T-cell (primary cell): ENCODE measurements at regions not wholly inside any gene's neighbourhood (a gene's known extent, or its start where the extent isn't known, plus 50 kb on each side); places are given as distances from the start of the nearest gene placed in this dataset.
"Not testable (repeated sequence)": the region's sequence is repeated elsewhere in the genome, so short reads cannot be mapped to it uniquely, and the experiment has no call there.

ENCODE experiments used
- ATAC-seq, 4 experiments: fragments of 200-7000 bp in 3 of 4; fragments of 150-1000 bp in 1 of 4; cut with Tn5 transposase; replicated peaks in 1 of 4; 1 replicate in 3 of 4; 2 replicates in 1 of 4; pipeline ENCODE4 v1.10.0; 2021; ENCODE audit warnings: moderate library complexity in 3 of 4, mild to moderate bottlenecking in 2 of 4, moderate number of reproducible peaks in 1 of 4
- CTCF ChIA-PET, 2 donors: fragments of 300-600 bp; sonication (Branson Sonifier 250); formaldehyde crosslinking; loops; one replicate each; lab custom pipeline; 2022; ENCODE audit warnings: antibody characterized with exemption in 2 of 2; lab: Charles Lee
- POLR2A ChIA-PET, 2 donors: fragments of 300-600 bp; sonication (Branson Sonifier 250); formaldehyde crosslinking; loops; one replicate each; lab custom pipeline; 2022; ENCODE audit warnings: antibody characterized with exemption in 2 of 2; lab: Charles Lee
- DNase-seq, 35 experiments: peaks; one replicate each; pipeline versions ENCODE4 v3.0.0 to v3.0.0-alpha.2; 2013 to 2023
- H3K27ac ChIP-seq: one replicate; pipeline ENCODE4 v1.5.1; 2013; ENCODE audit warnings: low read length
- H3K27me3 ChIP-seq, 2 experiments: replicated peaks in 1 of 2; 1 replicate in 1 of 2; 2 replicates in 1 of 2; pipeline versions ENCODE4 v1.6.1 to v1.7.0; 2013; ENCODE audit warnings: low read length in 1 of 2, mixed read lengths in 1 of 2; ENCODE audit not compliant: control insufficient read depth in 2 of 2, insufficient read depth in 2 of 2; ENCODE audit errors: extremely low read depth in 1 of 2
- H3K36me3 ChIP-seq, 2 donors: 1 replicate in 1 of 2; 2 replicates in 1 of 2; pipeline versions ENCODE4 v1.6.1 to v1.7.0; 2013; ENCODE audit warnings: low read length in 1 of 2; ENCODE audit not compliant: control insufficient read depth in 2 of 2, insufficient read depth in 1 of 2; ENCODE audit errors: extremely low read depth in 1 of 2
- H3K4me1 ChIP-seq, 2 experiments: 1 replicate in 1 of 2; 2 replicates in 1 of 2; pipeline versions ENCODE4 v1.6.1 to v1.7.0; 2013; ENCODE audit warnings: low read length in 2 of 2, mixed read lengths in 1 of 2; ENCODE audit not compliant: insufficient read depth in 2 of 2, control insufficient read depth in 1 of 2; ENCODE audit errors: extremely low read depth in 1 of 2
- H3K4me3 ChIP-seq, 2 donors: 1 replicate in 1 of 2; 2 replicates in 1 of 2; pipeline versions ENCODE4 v1.5.1 to v1.7.0; 2013; ENCODE audit warnings: mild to moderate bottlenecking in 2 of 2, low read length in 1 of 2, moderate library complexity in 1 of 2; ENCODE audit not compliant: control insufficient read depth in 1 of 2; ENCODE audit errors: extremely low read depth in 1 of 2
- H3K9me3 ChIP-seq: 2 replicates; pipeline ENCODE4 v1.7.0; 2013
- H3K27ac Mint-ChIP-seq, 2 donors: one replicate each; pipeline ENCODE4 v1.8.0; 2020 to 2021; ENCODE audit warnings: mild to moderate bottlenecking in 2 of 2, mixed read lengths in 2 of 2
- H3K27me3 Mint-ChIP-seq, 2 donors: one replicate each; pipeline ENCODE4 v1.8.0; 2021 to 2022; ENCODE audit warnings: mixed read lengths in 2 of 2
- H3K36me3 Mint-ChIP-seq: one replicate; pipeline ENCODE4 v1.8.0; 2021; ENCODE audit warnings: mixed read lengths
- H3K4me1 Mint-ChIP-seq, 3 donors: one replicate each; pipeline ENCODE4 v1.8.0; 2020 to 2022; ENCODE audit warnings: mixed read lengths in 3 of 3, mild to moderate bottlenecking in 1 of 3
- H3K4me3 Mint-ChIP-seq, 3 donors: one replicate each; pipeline ENCODE4 v1.8.0; 2020 to 2022; ENCODE audit warnings: mild to moderate bottlenecking in 3 of 3, mixed read lengths in 3 of 3, moderate library complexity in 3 of 3
- H3K9me3 Mint-ChIP-seq, 3 donors: one replicate each; pipeline ENCODE4 v1.8.0; 2020 to 2022; ENCODE audit warnings: mixed read lengths in 3 of 3
- WGBS: methylation state at CpG from one replicate; pipeline ENCODE4 v1.1.5; 2013; ENCODE audit warnings: missing lambda C conversion rate; ENCODE audit not compliant: insufficient coverage; 5-methylcytosine and 5-hydroxymethylcytosine counted together

GRCh38 chr11:97761175-97761574 is 1259.6 kb upstream of the CNTN5 start:
- WGBS: no CpG with 5 or more reads among the region's 2 CpGs
- H3K27ac Mint-ChIP-seq: no peak overlapping the region
- Histone ChIP-seq H3K9me3 (no peaks in the 10 kb centered on the region), H3K27ac (no peak overlapping the region), H3K4me3 (no peak overlapping the region), H3K4me1 (no peaks in the 10 kb centered on the region), H3K27me3 (no peaks in the 10 kb centered on the region), H3K36me3 (no peaks in the 10 kb centered on the region)
- POLR2A ChIA-PET: no interaction called here
- no peaks in the 10 kb centered on the region for H3K4me1 Mint-ChIP-seq
- CTCF ChIA-PET: no interaction called here
- H3K4me3 Mint-ChIP-seq: no peak overlapping the region
- H3K36me3 Mint-ChIP-seq: no peaks in the 10 kb centered on the region
- no peaks in the 10 kb centered on the region for H3K27me3 Mint-ChIP-seq
- H3K9me3 Mint-ChIP-seq: peaks cover 5 to 7% (median 7%) of the 10 kb centered on the region in 3 donors
- DNase-seq (no peak), ATAC-seq (no peak)

- no peaks in the 10 kb centered on the region for H3K36me3 Mint-ChIP-seq
- ATAC-seq: no peak
- H3K27me3 ChIP-seq: no peaks in the 10 kb centered on the region
- H3K4me3 ChIP-seq: no peak overlapping the region
- H3K4me3 Mint-ChIP-seq: no peak overlapping the region
- no peaks in the 10 kb centered on the region for H3K27me3 Mint-ChIP-seq
- no peak overlapping the region for H3K27ac ChIP-seq
- no peaks in the 10 kb centered on the region for H3K4me1 Mint-ChIP-seq
- ChIA-PET POLR2A (no interaction called here), CTCF (no interaction called here)
- H3K9me3 ChIP-seq: no peaks in the 10 kb centered on the region
- no peaks in the 10 kb centered on the region for H3K36me3 ChIP-seq
- H3K27ac Mint-ChIP-seq: no peak overlapping the region
- H3K9me3 Mint-ChIP-seq: peaks cover 0 to 14% (median 3%) of the 10 kb centered on the region in 3 donors
- no peaks in the 10 kb centered on the region for H3K4me1 ChIP-seq
- WGBS: no CpG with 5 or more reads among the region's 1 CpG
- no peak for DNase-seq
Observed at GRCh38 chr11:97764193-97764592, 1256.6 kb upstream of the CNTN5 start.

GRCh38 chr11:97764605-97765004 is 1256.1 kb upstream of the CNTN5 start:
- Mint-ChIP-seq H3K9me3 (peaks cover 0 to 14% (median 3%) of the 10 kb centered on the region in 3 donors), H3K4me3 (no peak overlapping the region), H3K4me1 (no peaks in the 10 kb centered on the region), H3K27me3 (no peaks in the 10 kb centered on the region), H3K36me3 (no peaks in the 10 kb centered on the region), H3K27ac (no peak overlapping the region)
- Histone ChIP-seq H3K27ac (no peak overlapping the region), H3K27me3 (no peaks in the 10 kb centered on the region), H3K4me3 (no peak overlapping the region), H3K36me3 (no peaks in the 10 kb centered on the region), H3K4me1 (no peaks in the 10 kb centered on the region), H3K9me3 (no peaks in the 10 kb centered on the region)
- POLR2A ChIA-PET: no interaction called here
- WGBS: no CpG with 5 or more reads among the region's 2 CpGs
- ATAC-seq (no peak), DNase-seq (no peak)
- CTCF ChIA-PET: no interaction called here

- POLR2A ChIA-PET: no interaction called here
- Histone ChIP-seq H3K27ac (no peak overlapping the region), H3K36me3 (no peaks in the 10 kb centered on the region), H3K27me3 (no peaks in the 10 kb centered on the region), H3K4me1 (no peaks in the 10 kb centered on the region), H3K4me3 (no peak overlapping the region), H3K9me3 (peaks cover 2% of the 10 kb centered on the region)
- peaks cover 0 to 18% (median 4%) of the 10 kb centered on the region in 3 donors for H3K9me3 Mint-ChIP-seq
- DNase-seq (no peak), ATAC-seq (no peak)
- no peaks in the 10 kb centered on the region for H3K4me1 Mint-ChIP-seq
- no peak overlapping the region for H3K4me3 Mint-ChIP-seq
- WGBS: no CpG with 5 or more reads among the region's 1 CpG
- CTCF ChIA-PET: no interaction called here
- no peak overlapping the region for H3K27ac Mint-ChIP-seq
- H3K27me3 Mint-ChIP-seq: no peaks in the 10 kb centered on the region
- no peaks in the 10 kb centered on the region for H3K36me3 Mint-ChIP-seq
Observed at GRCh38 chr11:97770570-97770969, 1250.2 kb upstream of the CNTN5 start.

GRCh38 chr11:97772705-97773104 is 1248.0 kb upstream of the CNTN5 start:
- no peaks in the 10 kb centered on the region for H3K36me3 ChIP-seq
- peaks cover 2% of the 10 kb centered on the region for H3K9me3 ChIP-seq
- ChIA-PET POLR2A (no interaction called here), CTCF (no interaction called here)
- Mint-ChIP-seq H3K9me3 (peaks cover 5 to 15% (median 8%) of the 10 kb centered on the region in 3 donors), H3K27me3 (no peaks in the 10 kb centered on the region), H3K27ac (no peak overlapping the region), H3K4me1 (no peaks in the 10 kb centered on the region), H3K4me3 (no peak overlapping the region), H3K36me3 (no peaks in the 10 kb centered on the region)
- no peak for DNase-seq
- H3K27ac ChIP-seq: no peak overlapping the region
- no peak overlapping the region for H3K4me3 ChIP-seq
- no peaks in the 10 kb centered on the region for H3K4me1 ChIP-seq
- no CpG with 5 or more reads among the region's 5 CpGs for WGBS
- no peak for ATAC-seq
- no peaks in the 10 kb centered on the region for H3K27me3 ChIP-seq

GRCh38 chr11:97784388-97784787 is 1236.4 kb upstream of the CNTN5 start:
- H3K27me3 Mint-ChIP-seq, H3K27me3 ChIP-seq, ATAC-seq, H3K4me3 Mint-ChIP-seq, H3K9me3 ChIP-seq, H3K27ac Mint-ChIP-seq, H3K4me1 ChIP-seq, H3K36me3 ChIP-seq, H3K36me3 Mint-ChIP-seq, CTCF ChIA-PET, H3K4me3 ChIP-seq, H3K4me1 Mint-ChIP-seq, DNase-seq, POLR2A ChIA-PET, H3K27ac ChIP-seq: not testable (repeated sequence)
- peaks cover 26 to 37% (median 33%) of the 10 kb centered on the region in 3 donors for H3K9me3 Mint-ChIP-seq
- 88% methylated on average over 1 of the region's 4 CpGs for WGBS

- Histone ChIP-seq H3K27me3 (no peaks in the 10 kb centered on the region), H3K9me3 (no peaks in the 10 kb centered on the region), H3K36me3 (no peaks in the 10 kb centered on the region), H3K27ac (no peak overlapping the region), H3K4me1 (no peaks in the 10 kb centered on the region), H3K4me3 (no peak overlapping the region)
- Mint-ChIP-seq H3K27ac (no peak overlapping the region), H3K9me3 (peaks cover 31 to 42% (median 33%) of the 10 kb centered on the region in 3 donors), H3K4me1 (no peaks in the 10 kb centered on the region), H3K27me3 (no peaks in the 10 kb centered on the region), H3K36me3 (no peaks in the 10 kb centered on the region), H3K4me3 (no peak overlapping the region)
- WGBS: no CpG with 5 or more reads among the region's 3 CpGs
- ChIA-PET POLR2A (no interaction called here), CTCF (no interaction called here)
- no peak for ATAC-seq
- DNase-seq: no peak
Observed at GRCh38 chr11:97786961-97787360, 1233.8 kb upstream of the CNTN5 start.
